HepG2 (cell line): ENCODE measurements at regions not wholly inside any gene's neighbourhood (a gene's known extent, or its start where the extent isn't known, plus 50 kb on each side); places are given as distances from the start of the nearest gene placed in this dataset.

ENCODE experiments used
- ATAC-seq: fragments of 200-7000 bp; cut with Tn5 transposase; 3 replicates; pipeline ENCODE4 v1.9.1; 2020; ENCODE audit warnings: mild to moderate bottlenecking, moderate library complexity
- BruUV-seq: library from RNA; stranded (reverse); fragments of 400-500 nt; replicated peaks from 2 replicates; lab custom pipeline; 2021; lab: Mats Ljungman, UMichigan
- CTCF ChIA-PET: fragments of 300-600 bp; formaldehyde crosslinking; extraction: SDS; loops from one replicate; lab custom pipeline; 2021; ENCODE audit warnings: low total read pairs, inconsistent platforms, low intra/inter-chr PET ratio; lab: Yijun Ruan, JAX
- POLR2A ChIA-PET: fragments of 350-600 bp; sonication (Branson Sonifier 250); formaldehyde crosslinking; loops from one replicate; lab custom pipeline; 2020; ENCODE audit warnings: antibody characterized with exemption, inconsistent platforms; lab: Yijun Ruan, JAX
- DNase-seq: peaks from one replicate; pipeline ENCODE4 v3.0.0-alpha.2; 2015; ENCODE audit warnings: low spot score
- FAIRE-seq: peaks from 3 replicates; lab custom pipeline; 2011; peaks lifted over from hg19 to GRCh38; lab: Jason Lieb, UNC
- H2AFZ ChIP-seq: one replicate; pipeline ENCODE4 v1.6.1; 2011; ENCODE audit warnings: low read length, inconsistent platforms
- H3K27ac ChIP-seq: fragments of 300-600 bp; 3 replicates; pipeline ENCODE4 v1.8.0; 2011; ENCODE audit warnings: mixed run types, mild to moderate bottlenecking, mixed read lengths, low read length, inconsistent platforms; ENCODE audit not compliant: insufficient read depth; ENCODE audit errors: extremely low read length
- H3K27me3 ChIP-seq, 2 experiments: fragments of 200-600 bp in 1 of 2; 2 replicates in 1 of 2; 3 replicates in 1 of 2; pipeline versions ENCODE4 v1.6.0 to v1.8.0; 2011; ENCODE audit warnings: low read length in 2 of 2, mild to moderate bottlenecking in 2 of 2, moderate library complexity in 2 of 2, inconsistent platforms in 1 of 2; ENCODE audit not compliant: insufficient read depth in 2 of 2, control insufficient read depth in 1 of 2
- H3K36me3 ChIP-seq, 2 experiments: fragments of 200-600 bp in 1 of 2; replicated peaks in 1 of 2; 2 replicates in 1 of 2; 3 replicates in 1 of 2; pipeline versions ENCODE4 v1.5.1 to v1.8.0; 2011; ENCODE audit warnings: low read length in 2 of 2, inconsistent platforms in 1 of 2; ENCODE audit not compliant: insufficient read depth in 2 of 2, control insufficient read depth in 1 of 2
- H3K4me1 ChIP-seq: 2 replicates; pipeline ENCODE4 v1.5.1; 2012; ENCODE audit warnings: low read length, inconsistent platforms; ENCODE audit not compliant: insufficient read depth
- H3K4me2 ChIP-seq: 2 replicates; pipeline ENCODE4 v1.6.0; 2011; ENCODE audit warnings: low read depth, low read length, inconsistent platforms
- H3K4me3 ChIP-seq, 3 experiments: fragments of 200-600 bp in 1 of 3; sonication (generic), shearing (Covaris generic) in 1 of 3; replicated peaks in 1 of 3; 2 replicates each; pipeline ENCODE4 v1.5.1; 2011 to 2016; ENCODE audit warnings: low read length in 3 of 3, inconsistent platforms in 2 of 3, low read depth in 2 of 3, mild to moderate bottlenecking in 2 of 3, control low read depth in 1 of 3, mixed read lengths in 1 of 3; ENCODE audit not compliant: insufficient read depth in 1 of 3
- H3K79me2 ChIP-seq: one replicate; pipeline ENCODE4 v1.6.1; 2011; ENCODE audit warnings: low read length, inconsistent platforms; ENCODE audit not compliant: insufficient read depth
- H3K9ac ChIP-seq: 2 replicates; pipeline ENCODE4 v1.6.0; 2011; ENCODE audit warnings: mild to moderate bottlenecking, low read depth, low read length, inconsistent platforms; ENCODE audit not compliant: insufficient read depth
- H3K9me3 ChIP-seq: 2 replicates; pipeline ENCODE4 v1.5.1; 2012; ENCODE audit warnings: mild to moderate bottlenecking, low read length
- H4K20me1 ChIP-seq: 2 replicates; pipeline ENCODE4 v1.6.0; 2011; ENCODE audit warnings: inconsistent platforms, mild to moderate bottlenecking, low read length, moderate library complexity; ENCODE audit not compliant: insufficient read depth
- CERS6 ChIP-seq: sonication (generic); formaldehyde crosslinking; IDR thresholded peaks from 2 replicates; pipeline ENCODE4 v1.5.0; 2020; ENCODE audit warnings: missing genetic modification reagents
- DNMT3B ChIP-seq: conservative IDR thresholded peaks from 2 replicates; pipeline ENCODE4 v1.6.1; 2016; ENCODE audit warnings: missing biosample characterization, control low read depth
- FOXM1 ChIP-seq: sonication (generic); formaldehyde crosslinking; IDR thresholded peaks from 2 replicates; pipeline ENCODE4 v1.5.0; 2020; ENCODE audit warnings: missing genetic modification reagents
- HDAC6 ChIP-seq: fragments of 200-600 bp; sonication (generic); IDR thresholded peaks from 2 replicates; pipeline ENCODE4 v1.7.0; 2017; ENCODE audit warnings: mild to moderate bottlenecking, antibody characterized with exemption, low read length, low read depth
- PHF20 ChIP-seq: sonication (generic); formaldehyde crosslinking; IDR thresholded peaks from 2 replicates; pipeline ENCODE4 v1.5.0; 2020; ENCODE audit warnings: mild to moderate bottlenecking, missing genetic modification reagents
- RARG ChIP-seq: sonication (generic); formaldehyde crosslinking; IDR thresholded peaks from 2 replicates; pipeline ENCODE4 v1.4.0; 2020; ENCODE audit warnings: low read depth, mild to moderate bottlenecking, missing genetic modification reagents
- SRSF4 ChIP-seq: fragments of 200-400 bp; formaldehyde crosslinking; IDR thresholded peaks from one replicate; pipeline ENCODE4 v1.6.1; 2018; ENCODE audit warnings: mild to moderate bottlenecking, low read depth, low read length, moderate library complexity; ENCODE audit not compliant: poor library complexity, severe bottlenecking
- THAP8 ChIP-seq: sonication (generic); formaldehyde crosslinking; IDR thresholded peaks from 2 replicates; pipeline ENCODE4 v1.5.1; 2020; ENCODE audit warnings: missing genetic modification reagents, mild to moderate bottlenecking, borderline replicate concordance
- ZNF343 ChIP-seq: sonication (generic); formaldehyde crosslinking; IDR thresholded peaks from 2 replicates; pipeline ENCODE4 v1.4.0; 2020; ENCODE audit warnings: mild to moderate bottlenecking, missing genetic modification reagents
- ZNF672 ChIP-seq: sonication (generic); formaldehyde crosslinking; IDR thresholded peaks from 2 replicates; pipeline ENCODE4 v1.8.1; 2022; ENCODE audit warnings: missing genetic modification reagents
- WGBS: methylation state at CpG from one replicate; pipeline ENCODE4 v1.1.6; 2017; ENCODE audit warnings: low lambda C conversion rate; 5-methylcytosine and 5-hydroxymethylcytosine counted together
- in situ Hi-C: cut with HindIII; loops from 2 replicates; pipeline ENCODE4 v1.10.0; 2017; ENCODE audit warnings: low pct_unique_long_range_greater_than_20kb; ENCODE audit not compliant: extremely low pct_ligation_motif_present
- intact Hi-C: fragments of 100-400 bp; cut with micrococcal nuclease; formaldehyde crosslinking; loops from one replicate; pipeline ENCODE4 v1.10.0; 2022; ENCODE audit not compliant: unreplicated experiment
- TF ChIP-seq, protein P1 (sequence below): sonication (generic); formaldehyde crosslinking; IDR thresholded peaks from 2 replicates; pipeline ENCODE4 v1.4.0; 2020; ENCODE audit warnings: mild to moderate bottlenecking, missing genetic modification reagents
- TF ChIP-seq, protein P2 (sequence below): sonication (generic); formaldehyde crosslinking; IDR thresholded peaks from 2 replicates; pipeline ENCODE4 v1.4.0; 2020; ENCODE audit warnings: missing genetic modification reagents

- TF ChIP-seq RARG (CRISPR knock-in tag) (no peak), CERS6 (CRISPR knock-in tag) (no peak), SRSF4 (no peak), FOXM1 (no peak), THAP8 (CRISPR knock-in tag) (no peak), ZNF343 (CRISPR knock-in tag) (no peak), PHF20 (CRISPR knock-in tag) (no peak)
- TF ChIP-seq, protein P1, sequence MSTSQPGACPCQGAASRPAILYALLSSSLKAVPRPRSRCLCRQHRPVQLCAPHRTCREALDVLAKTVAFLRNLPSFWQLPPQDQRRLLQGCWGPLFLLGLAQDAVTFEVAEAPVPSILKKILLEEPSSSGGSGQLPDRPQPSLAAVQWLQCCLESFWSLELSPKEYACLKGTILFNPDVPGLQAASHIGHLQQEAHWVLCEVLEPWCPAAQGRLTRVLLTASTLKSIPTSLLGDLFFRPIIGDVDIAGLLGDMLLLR (CRISPR knock-in tag): no peak
Measured at GRCh38 chr7:157470701-157471131, 133.9 kb downstream of the DNAJB6 start (continued).

- CTCF ChIA-PET: no interaction called here
Measured at GRCh38 chr7:157471259-157472125, 134.7 kb downstream of the DNAJB6 start.

More at GRCh38 chr7:157471259-157472125, 134.7 kb downstream of the DNAJB6 start:
- peaks cover 8% of the 10 kb centered on the region; the same call in 1 of the 2 replicates for H3K4me1 ChIP-seq
- peaks cover 3 to 48% of the 10 kb centered on the region in 2 experiments; a peak in 4 of 5 replicates for H3K27me3 ChIP-seq
- no peak overlapping the region for H2AFZ ChIP-seq
- no peak overlapping the region for H3K27ac ChIP-seq
- intact Hi-C loops: no loop called here
- no peak overlapping the region for H3K4me3 ChIP-seq
- POLR2A ChIA-PET: no interaction called here
- no TSS peak for BruUV-seq
- no peak overlapping the region for H3K9ac ChIP-seq
- no peak for FAIRE-seq
- TF ChIP-seq, protein P2, sequence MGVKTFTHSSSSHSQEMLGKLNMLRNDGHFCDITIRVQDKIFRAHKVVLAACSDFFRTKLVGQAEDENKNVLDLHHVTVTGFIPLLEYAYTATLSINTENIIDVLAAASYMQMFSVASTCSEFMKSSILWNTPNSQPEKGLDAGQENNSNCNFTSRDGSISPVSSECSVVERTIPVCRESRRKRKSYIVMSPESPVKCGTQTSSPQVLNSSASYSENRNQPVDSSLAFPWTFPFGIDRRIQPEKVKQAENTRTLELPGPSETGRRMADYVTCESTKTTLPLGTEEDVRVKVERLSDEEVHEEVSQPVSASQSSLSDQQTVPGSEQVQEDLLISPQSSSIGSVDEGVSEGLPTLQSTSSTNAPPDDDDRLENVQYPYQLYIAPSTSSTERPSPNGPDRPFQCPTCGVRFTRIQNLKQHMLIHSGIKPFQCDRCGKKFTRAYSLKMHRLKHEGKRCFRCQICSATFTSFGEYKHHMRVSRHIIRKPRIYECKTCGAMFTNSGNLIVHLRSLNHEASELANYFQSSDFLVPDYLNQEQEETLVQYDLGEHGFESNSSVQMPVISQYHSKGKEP (CRISPR knock-in tag): no peak
- TF ChIP-seq HDAC6 (no peak), DNMT3B (no peak), ZNF672 (CRISPR knock-in tag) (no peak)
- H3K79me2 ChIP-seq: no peaks in the 10 kb centered on the region
- no peak for DNase-seq
- no peaks in the 10 kb centered on the region for H3K36me3 ChIP-seq
- 12% methylated on average over 4 of the region's 11 CpGs for WGBS
- H3K9me3 ChIP-seq: peaks cover 13% of the 10 kb centered on the region
- ATAC-seq: no peak
- in situ Hi-C loops: no loop called here
- H3K4me2 ChIP-seq: no peak overlapping the region
- H4K20me1 ChIP-seq: no peaks in the 10 kb centered on the region
